Breast epithelium (tissue), 3 donors: ENCODE measurements at regions not wholly inside any gene's neighbourhood (a gene's known extent, or its start where the extent isn't known, plus 50 kb on each side); places are given as distances from the start of the nearest gene placed in this dataset.

Source experiments
- CTCF ChIP-seq, 3 donors: fragments of 450-650 bp; IDR thresholded peaks; one replicate each; pipeline ENCODE4 v1.5.1; 2016 to 2017; ENCODE audit warnings: antibody characterized with exemption in 3 of 3, mild to moderate bottlenecking in 3 of 3, moderate library complexity in 3 of 3
- POLR2A ChIP-seq: fragments of 450-650 bp; IDR thresholded peaks from one replicate; pipeline ENCODE4 v1.6.1; 2016; ENCODE audit warnings: antibody characterized with exemption, mild to moderate bottlenecking, moderate library complexity
- POLR2AphosphoS5 ChIP-seq, 3 donors: sonication (generic); formaldehyde crosslinking; IDR thresholded peaks; one replicate each; pipeline ENCODE4 v1.6.1; 2017; ENCODE audit warnings: antibody characterized with exemption in 3 of 3

GRCh38 chr10:85377029-85377806 is 989.4 kb downstream of the GRID1 start:
- TF ChIP-seq CTCF (IDR thresholded peaks at IDR 0.05) = no peak
- no peak for TF ChIP-seq POLR2A
- TF ChIP-seq POLR2AphosphoS5 (IDR thresholded peaks at IDR 0.05) = no peak
